OCI-LY3 (cell line): ENCODE measurements at regions not wholly inside any gene's neighbourhood (a gene's known extent, or its start where the extent isn't known, plus 50 kb on each side); places are given as distances from the start of the nearest gene placed in this dataset.

Experiments used
- H2AFZ ChIP-seq: fragments of 200-600, 300-600 bp; shearing (Covaris generic); 2 replicates; pipeline ENCODE4 v1.6.0; 2014; ENCODE audit warnings: antibody characterized with exemption, low read depth, low read length
- H3K27ac ChIP-seq: fragments of 200-600, 300-600 bp; sonication (generic); 2 replicates; pipeline ENCODE4 v1.5.1; 2014; ENCODE audit warnings: mild to moderate bottlenecking, low read length, moderate library complexity, mixed read lengths
- H3K27me3 ChIP-seq: fragments of 200-600, 300-600 bp; sonication (generic); 2 replicates; pipeline ENCODE4 v1.6.1; 2014; ENCODE audit warnings: low read depth, low read length, mixed read lengths
- H3K36me3 ChIP-seq: fragments of 200-600, 300-600 bp; sonication (generic); replicated peaks from 2 replicates; pipeline ENCODE3; 2014; ENCODE audit warnings: low read depth, low read length, mixed read lengths
- H3K4me1 ChIP-seq: fragments of 300-600, 200-600 bp; sonication (generic); 2 replicates; pipeline ENCODE4 v1.6.1; 2014; ENCODE audit warnings: low read length, mixed read lengths
- H3K4me2 ChIP-seq: fragments of 200-600, 300-600 bp; sonication (generic); 2 replicates; pipeline ENCODE4 v1.6.1; 2014; ENCODE audit warnings: low read length, mixed read lengths
- H3K4me3 ChIP-seq: fragments of 300-600, 200-600 bp; sonication (generic); 2 replicates; pipeline ENCODE4 v1.5.1; 2014; ENCODE audit warnings: antibody characterized with exemption, mild to moderate bottlenecking, low read length, moderate library complexity
- H3K79me2 ChIP-seq: fragments of 300-600, 200-600 bp; shearing (Covaris generic); 2 replicates; pipeline ENCODE4 v1.6.1; 2014; ENCODE audit warnings: mild to moderate bottlenecking, low read length, mixed read lengths
- H3K9ac ChIP-seq: fragments of 300-600, 200-600 bp; shearing (Covaris generic); 2 replicates; pipeline ENCODE4 v1.6.0; 2014; ENCODE audit warnings: mild to moderate bottlenecking, low read length, moderate library complexity
- H3K9me3 ChIP-seq: fragments of 200-600, 300-600 bp; shearing (Covaris generic); 2 replicates; pipeline ENCODE4 v1.6.1; 2014; ENCODE audit warnings: low read length, mixed read lengths; ENCODE audit not compliant: insufficient read depth
- H4K20me1 ChIP-seq: fragments of 200-600, 300-600 bp; sonication (generic); 2 replicates; pipeline ENCODE4 v1.6.1; 2016; ENCODE audit warnings: low read length, mixed read lengths; ENCODE audit not compliant: insufficient read depth
- CTCF ChIP-seq: fragments of 200-600, 300-600 bp; sonication (generic); IDR thresholded peaks from 2 replicates; pipeline ENCODE4 v1.5.1; 2014; ENCODE audit warnings: antibody characterized with exemption, low read length, low read depth
- EZH2phosphoT487 ChIP-seq: fragments of 200-600 bp; shearing (Covaris generic); IDR thresholded peaks from 2 replicates; pipeline ENCODE4 v1.6.1; 2018; ENCODE audit warnings: antibody characterized with exemption, mixed run types, low read depth

- H3K9me3 ChIP-seq: no peaks in the 10 kb centered on the region
- H3K27ac ChIP-seq: no peak overlapping the region
- peaks cover 34% of the 10 kb centered on the region for H3K27me3 ChIP-seq
Measured at GRCh38 chr16:66300037-66300436, 66.5 kb upstream of the CDH5 start.

GRCh38 chr16:66299349-66299748 lies 67.1 kb upstream of the CDH5 start:
- H2AFZ ChIP-seq: no peak overlapping the region
- peaks cover 39% of the 10 kb centered on the region for H3K27me3 ChIP-seq
- no peaks in the 10 kb centered on the region for H3K36me3 ChIP-seq
- no peak overlapping the region for H3K9ac ChIP-seq
- TF ChIP-seq CTCF (no peak), EZH2phosphoT487 (no peak)
- H3K4me3 ChIP-seq: no peak overlapping the region
- H3K79me2 ChIP-seq: no peaks in the 10 kb centered on the region
- H3K4me1 ChIP-seq: peaks cover 4% of the 10 kb centered on the region; the same call in 1 of the 2 replicates
- no peak overlapping the region for H3K27ac ChIP-seq
- H3K9me3 ChIP-seq: no peaks in the 10 kb centered on the region
- H3K4me2 ChIP-seq: no peak overlapping the region; the same call in 1 of the 2 replicates
- H4K20me1 ChIP-seq: no peaks in the 10 kb centered on the region

More at GRCh38 chr16:66300037-66300436, 66.5 kb upstream of the CDH5 start:
- no peak overlapping the region for H2AFZ ChIP-seq
- no peak overlapping the region for H3K4me2 ChIP-seq
- no peaks in the 10 kb centered on the region for H3K79me2 ChIP-seq
- H3K36me3 ChIP-seq: no peaks in the 10 kb centered on the region
- TF ChIP-seq CTCF: no peak
- TF ChIP-seq EZH2phosphoT487: no peak
- no peak overlapping the region for H3K9ac ChIP-seq
- H4K20me1 ChIP-seq: no peaks in the 10 kb centered on the region
- peaks cover 4% of the 10 kb centered on the region; the same call in 1 of the 2 replicates for H3K4me1 ChIP-seq
- no peak overlapping the region for H3K4me3 ChIP-seq

- Histone ChIP-seq H3K27me3 (peaks cover 45% of the 10 kb centered on the region), H4K20me1 (no peaks in the 10 kb centered on the region), H3K79me2 (no peaks in the 10 kb centered on the region), H3K36me3 (no peaks in the 10 kb centered on the region), H3K9ac (no peak overlapping the region), H3K4me3 (no peak overlapping the region), H2AFZ (no peak overlapping the region), H3K4me1 (peaks cover 4% of the 10 kb centered on the region; the same call in 1 of the 2 replicates), H3K27ac (no peak overlapping the region), H3K9me3 (no peaks in the 10 kb centered on the region), H3K4me2 (no peak overlapping the region)
- no peak for TF ChIP-seq CTCF
- no peak for TF ChIP-seq EZH2phosphoT487
Measured at GRCh38 chr16:66298571-66299120, 67.8 kb upstream of the CDH5 start.

GRCh38 chr16:66298006-66298405 lies 68.5 kb upstream of the CDH5 start:
- no peaks in the 10 kb centered on the region for H3K79me2 ChIP-seq
- H4K20me1 ChIP-seq: no peaks in the 10 kb centered on the region
- H2AFZ ChIP-seq: no peak overlapping the region
- no peak overlapping the region for H3K9ac ChIP-seq
- no peaks in the 10 kb centered on the region for H3K9me3 ChIP-seq
- peaks cover 52% of the 10 kb centered on the region for H3K27me3 ChIP-seq
- no peaks in the 10 kb centered on the region for H3K36me3 ChIP-seq
- no peak overlapping the region for H3K4me3 ChIP-seq
- TF ChIP-seq EZH2phosphoT487: no peak
- no peak for TF ChIP-seq CTCF
- no peak overlapping the region for H3K27ac ChIP-seq
- H3K4me1 ChIP-seq: peaks cover 4% of the 10 kb centered on the region; the same call in 1 of the 2 replicates
- no peak overlapping the region for H3K4me2 ChIP-seq
